Adrenal gland (tissue), 9 donors: ENCODE measurements at regions not wholly inside any gene's neighbourhood (a gene's known extent, or its start where the extent isn't known, plus 50 kb on each side); places are given as distances from the start of the nearest gene placed in this dataset.

Experiments
- DNase-seq, 7 donors: peaks; one replicate each; pipeline ENCODE4 v3.0.0-alpha.2; 2019 to 2020
- H3K27ac ChIP-seq, 5 donors: fragments of 200-600 bp; sonication (generic) in 4 of 5; 1 replicate in 3 of 5; 2 replicates in 2 of 5; pipeline versions ENCODE4 v1.5.1 to v1.8.0; 2016 to 2020; ENCODE audit warnings: mild to moderate bottlenecking in 1 of 5
- H3K27me3 ChIP-seq: fragments of 200-600 bp; 2 replicates; pipeline ENCODE4 v1.8.0; 2021
- H3K36me3 ChIP-seq, 2 donors: fragments of 200-600 bp; replicated peaks in 1 of 2; 1 replicate in 1 of 2; 2 replicates in 1 of 2; pipeline versions ENCODE4 v1.5.1 to v1.8.0; 2018 to 2022
- H3K4me1 ChIP-seq, 2 donors: fragments of 200-600 bp; replicated peaks in 1 of 2; 1 replicate in 1 of 2; 2 replicates in 1 of 2; pipeline versions ENCODE4 v1.5.1 to v1.8.0; 2018 to 2021
- H3K4me3 ChIP-seq, 4 donors: fragments of 200-600 bp; sonication (generic) in 3 of 4; one replicate each; pipeline ENCODE4 v1.5.1; 2016 to 2018
- H3K9me3 ChIP-seq, 3 donors: fragments of 200-600 bp; sonication (generic) in 1 of 3; replicated peaks in 1 of 3; 1 replicate in 2 of 3; 2 replicates in 1 of 3; pipeline versions ENCODE4 v1.5.1 to v1.8.0; 2016 to 2021
- CTCF ChIP-seq, 6 experiments: fragments of 450-650 bp in 4 of 6; fragments of 200-600 bp in 2 of 6; sonication (generic) in 1 of 6; IDR thresholded peaks; 1 replicate in 5 of 6; 2 replicates in 1 of 6; pipeline versions ENCODE4 v1.5.1 to v1.8.0; 2016 to 2021; ENCODE audit warnings: antibody characterized with exemption in 6 of 6, mild to moderate bottlenecking in 2 of 6, moderate library complexity in 1 of 6
- POLR2A ChIP-seq, 2 donors: fragments of 450-650 bp; IDR thresholded peaks; one replicate each; pipeline ENCODE4 v1.6.1; 2017; ENCODE audit warnings: antibody characterized with exemption in 2 of 2, mild to moderate bottlenecking in 2 of 2, moderate library complexity in 1 of 2
- WGBS, 4 donors: extraction: QIAGEN DNeasy Blood & Tissue Kit in 2 of 4; methylation state at CpG; one replicate each; pipeline versions ENCODE4 v1.1.5 to v1.1.7; 2013 to 2017; 5-methylcytosine and 5-hydroxymethylcytosine counted together
- intact Hi-C, 2 donors: fragments of 100-400 bp; cut with DNase I; formaldehyde crosslinking; loops; one replicate each; pipeline versions ENCODE4 v1.14.1 to v1.15.0; 2022 to 2023
- donor health status: healthy with polysubstance abuse.
- donor health status: Bipolar disorder and iron deficiency.
- donor health status: DM: yes; HTN: yes; CAD: no.
- donor health status: DM: no; HTN: no; CAD: no.
- donor health status: DM: no; HTN: no; CAD: no.

GRCh38 chrX:114127411-114128025, 456.4 kb upstream of the HTR2C start:
- WGBS, 4 donors = 69 to 77% (median 72%) methylated on average over 6 to 13 of the region's 13 CpGs
- H3K4me1 ChIP-seq = no peaks in the 10 kb centered on the region
- intact Hi-C loops = no loop called here
- no peak for TF ChIP-seq POLR2A (IDR thresholded peaks at IDR 0.05)
- TF ChIP-seq CTCF (IDR thresholded peaks at IDR 0.05) = no peak
- peaks cover 33% of the 10 kb centered on the region for H3K27me3 ChIP-seq
- H3K27ac ChIP-seq = no peak overlapping the region
- H3K36me3 ChIP-seq = no peaks in the 10 kb centered on the region
- DNase-seq = no peak
- no peaks in the 10 kb centered on the region for H3K9me3 ChIP-seq
- H3K4me3 ChIP-seq = no peak overlapping the region

DNA sequence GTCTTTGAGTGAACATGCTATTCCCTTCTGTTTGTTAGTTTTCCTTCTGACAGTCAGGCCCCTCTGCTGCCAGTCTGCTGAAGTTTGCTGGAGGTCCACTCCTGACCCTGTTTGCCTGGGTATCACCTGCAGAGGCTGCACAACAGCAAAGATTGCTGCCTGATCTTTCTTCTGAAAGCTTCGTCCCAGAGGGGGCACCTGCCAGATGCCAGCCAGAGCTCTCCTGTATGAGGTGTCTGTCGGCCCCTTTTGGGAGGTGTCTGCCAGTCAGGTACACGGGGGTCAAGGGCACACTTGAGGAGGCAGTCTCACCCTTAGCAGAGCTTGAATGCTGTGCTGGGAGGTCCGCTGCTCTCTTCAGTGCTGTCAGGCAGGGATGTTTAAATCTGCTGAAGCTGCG, 456.9 kb upstream of the HTR2C start:
- 64 to 85% (median 82%) methylated on average over 2 to 5 of the region's 5 CpGs for WGBS, 4 donors
- DNase-seq = no peak
- TF ChIP-seq POLR2A (IDR thresholded peaks at IDR 0.05) = no peak
- TF ChIP-seq CTCF (IDR thresholded peaks at IDR 0.05) = no peak
- Histone ChIP-seq H3K4me3 (no peak overlapping the region), H3K4me1 (no peaks in the 10 kb centered on the region), H3K27ac (no peak overlapping the region), H3K27me3 (peaks cover 33% of the 10 kb centered on the region), H3K9me3 (no peaks in the 10 kb centered on the region), H3K36me3 (no peaks in the 10 kb centered on the region)
- intact Hi-C loops = no loop called here

DNA sequence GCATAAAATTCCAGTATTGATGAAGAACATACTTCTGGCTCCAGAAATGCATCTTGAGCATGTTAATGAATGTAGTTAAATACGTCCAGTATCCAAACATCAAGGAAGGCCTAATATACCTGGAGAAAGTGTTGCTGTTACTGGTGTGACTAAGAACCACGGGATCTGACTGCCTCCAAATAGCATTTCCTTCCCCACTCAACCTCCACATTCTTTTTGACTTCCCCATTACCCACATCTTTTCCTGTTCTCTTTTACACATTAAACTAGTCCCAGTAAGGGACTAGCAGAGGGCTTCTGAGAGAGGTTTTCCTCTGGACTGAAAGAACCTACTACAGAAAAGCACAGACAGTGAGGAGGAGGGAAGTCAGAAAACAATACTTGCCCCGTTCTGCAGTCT, 482.8 kb upstream of the HTR2C start:
- H3K4me1 ChIP-seq = no peaks in the 10 kb centered on the region
- WGBS, 4 donors = 57 to 76% (median 63%) methylated on average over 3 of the region's 3 CpGs

GRCh38 chrX:114097866-114098265, 486.0 kb upstream of the HTR2C start:
- TF ChIP-seq CTCF (IDR thresholded peaks at IDR 0.05) (no peak), POLR2A (IDR thresholded peaks at IDR 0.05) (no peak)
- Histone ChIP-seq H3K9me3 (no peaks in the 10 kb centered on the region), H3K27me3 (peaks cover 7% of the 10 kb centered on the region), H3K36me3 (no peaks in the 10 kb centered on the region), H3K4me3 (no peak overlapping the region), H3K27ac (no peak overlapping the region), H3K4me1 (no peaks in the 10 kb centered on the region)
- no peak for DNase-seq
- intact Hi-C loops = no loop called here
- whole genome bisulfite sequencing, 4 donors = 68 to 86% (median 76%) methylated on average over 2 of the region's 2 CpGs

More for the DNA sequence above, 482.8 kb upstream of the HTR2C start:
- no peak overlapping the region for H3K27ac ChIP-seq
- no peaks in the 10 kb centered on the region for H3K9me3 ChIP-seq
- no peak for TF ChIP-seq POLR2A (IDR thresholded peaks at IDR 0.05)
- TF ChIP-seq CTCF (IDR thresholded peaks at IDR 0.05) = no peak
- intact Hi-C loops = no loop called here
- H3K27me3 ChIP-seq = peaks cover 13% of the 10 kb centered on the region
- no peak for DNase-seq
- no peak overlapping the region for H3K4me3 ChIP-seq
- no peaks in the 10 kb centered on the region for H3K36me3 ChIP-seq
